GM18520 (cell line): ENCODE measurements at regions not wholly inside any gene's neighbourhood (a gene's known extent, or its start where the extent isn't known, plus 50 kb on each side); places are given as distances from the start of the nearest gene placed in this dataset.

Source experiments
- ATAC-seq: cut with Tn5 transposase; IDR thresholded peaks from one replicate; pipeline ENCODE4 v1.9.1; 2021; ENCODE audit not compliant: unreplicated experiment

DNA sequence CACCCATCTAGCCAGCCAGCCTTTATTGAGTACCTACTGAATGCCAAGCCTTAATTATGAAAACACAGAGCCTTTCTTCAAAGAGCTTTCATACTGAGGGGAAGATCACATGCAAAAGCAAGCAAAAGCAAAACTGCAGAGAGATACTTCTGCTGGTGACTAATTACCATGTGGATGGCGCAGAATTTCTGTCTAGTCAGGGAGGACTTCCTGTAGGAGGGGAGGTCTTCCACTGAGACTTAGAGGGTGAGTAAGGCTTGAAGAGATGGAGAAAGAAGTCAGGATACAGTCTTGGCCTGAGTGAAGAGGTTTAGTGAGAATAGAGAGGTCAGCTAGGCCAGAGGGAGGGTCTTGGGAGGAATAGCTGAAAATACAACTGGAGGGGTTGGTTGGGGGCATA is 53.9 kb upstream of the CCL2 start:
- ATAC-seq, result no peak

- ATAC-seq, result no peak
Measured at GRCh38 chr17:34201767-34202166, 53.3 kb upstream of the CCL2 start.

DNA sequence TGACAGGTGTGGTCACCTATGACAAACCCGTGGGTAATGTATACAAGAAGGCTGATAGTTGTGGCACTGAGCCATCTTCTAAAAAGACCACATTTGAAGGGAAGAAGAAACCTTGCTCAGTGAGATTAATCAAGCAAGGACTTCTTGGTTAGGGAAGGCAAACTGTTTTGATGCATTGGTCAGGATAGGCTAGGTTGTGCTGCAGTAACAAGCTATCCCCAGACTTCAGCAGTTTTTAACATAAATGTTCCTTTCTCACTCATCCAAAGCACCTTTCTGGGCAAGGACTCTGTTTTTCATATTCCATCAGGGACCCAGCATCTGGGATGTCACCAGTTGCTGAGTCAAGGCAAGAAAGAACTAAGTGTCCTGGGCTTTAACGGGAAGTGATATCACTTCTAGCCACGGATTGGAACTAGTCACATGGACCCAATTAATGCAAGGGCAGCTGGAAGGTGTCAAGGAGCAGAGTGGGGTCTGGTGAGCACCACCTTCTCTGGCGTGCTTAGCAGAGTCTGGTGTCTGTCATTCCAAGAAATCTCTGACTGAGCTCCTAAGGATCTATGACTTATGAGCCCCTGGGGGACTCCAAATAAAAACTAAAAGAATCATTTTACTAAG is 52.0 kb upstream of the CCL2 start:
- ATAC-seq, result no peak

- no peak for ATAC-seq
Measured at GRCh38 chr17:34204402-34204801, 50.7 kb upstream of the CCL2 start.
